HG03439 (cell line): ENCODE measurements at regions not wholly inside any gene's neighbourhood (a gene's known extent, or its start where the extent isn't known, plus 50 kb on each side); places are given as distances from the start of the nearest gene placed in this dataset.

Experiments used
- ATAC-seq: cut with Tn5 transposase; IDR thresholded peaks from one replicate; pipeline ENCODE4 v1.9.1; 2021; ENCODE audit warnings: mild to moderate bottlenecking, moderate library complexity; ENCODE audit not compliant: unreplicated experiment

GRCh38 chr22:47783433-47784366 is 1021.2 kb downstream of the TBC1D22A start:
- no peak for ATAC-seq

GRCh38 chr22:47782328-47783075 is 1020.1 kb downstream of the TBC1D22A start:
- no peak for ATAC-seq

DNA sequence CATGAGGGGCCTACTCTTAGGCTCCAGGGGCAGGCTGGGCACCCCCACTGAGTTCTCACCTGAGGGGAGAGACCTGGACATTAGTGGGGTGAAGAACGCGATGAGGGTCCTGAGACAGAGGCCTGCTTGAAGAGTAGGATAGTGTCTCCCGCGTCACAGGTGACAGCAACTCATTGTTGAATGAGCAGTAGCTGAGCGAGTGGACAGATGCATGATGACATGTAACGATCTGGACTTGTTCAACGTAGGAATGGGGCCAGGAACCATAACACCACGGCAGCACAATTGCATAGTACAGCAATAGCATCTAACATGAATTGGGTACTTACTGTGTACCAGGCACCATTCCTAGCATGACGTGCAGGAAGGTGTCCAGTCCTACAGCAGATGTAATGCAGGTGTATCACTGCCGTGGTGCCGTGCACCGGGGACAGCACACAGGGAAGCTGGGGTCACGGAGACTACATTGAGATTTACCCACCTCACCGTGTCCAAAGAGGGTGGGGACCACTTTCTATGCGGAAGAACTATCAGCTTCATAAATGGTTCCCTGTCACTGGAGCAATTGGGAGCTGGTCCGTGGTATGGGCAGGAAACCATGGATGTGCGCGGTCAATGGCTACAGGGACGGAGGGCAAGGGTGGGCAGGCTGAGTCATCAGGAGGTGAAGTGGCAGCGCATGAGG is 1019.1 kb downstream of the TBC1D22A start:
- ATAC-seq: no peak

- ATAC-seq: no peak
Measured at GRCh38 chr22:47781024-47781423, 1018.6 kb downstream of the TBC1D22A start.

DNA sequence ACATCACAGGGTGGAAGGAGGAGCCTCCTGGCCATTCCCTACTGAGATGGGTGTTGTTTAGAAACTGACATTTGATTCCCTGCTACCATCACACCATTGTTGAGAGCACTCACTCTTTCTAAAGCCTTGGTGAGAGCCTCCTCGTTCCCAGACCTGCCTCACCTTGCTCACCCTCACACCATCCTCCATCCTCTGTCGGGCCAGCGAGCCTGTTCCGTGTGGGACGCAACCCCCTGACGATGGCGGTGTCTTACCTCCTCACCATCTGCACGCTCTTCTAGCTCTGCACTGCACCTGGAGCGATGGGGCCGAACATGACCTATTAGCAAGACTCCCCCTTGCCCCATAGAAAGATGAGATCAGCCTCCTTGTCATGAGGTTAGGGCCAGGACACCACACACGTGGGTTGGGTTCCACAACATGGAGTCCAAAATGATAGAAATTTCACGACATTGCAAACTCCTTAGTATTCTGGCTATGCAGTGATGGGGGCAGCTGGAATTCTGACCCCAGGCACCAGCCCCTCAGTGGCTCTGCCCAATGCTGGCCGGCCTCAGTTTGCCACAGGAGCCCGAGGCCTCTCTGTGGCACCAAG is 1017.9 kb downstream of the TBC1D22A start:
- no peak for ATAC-seq

DNA sequence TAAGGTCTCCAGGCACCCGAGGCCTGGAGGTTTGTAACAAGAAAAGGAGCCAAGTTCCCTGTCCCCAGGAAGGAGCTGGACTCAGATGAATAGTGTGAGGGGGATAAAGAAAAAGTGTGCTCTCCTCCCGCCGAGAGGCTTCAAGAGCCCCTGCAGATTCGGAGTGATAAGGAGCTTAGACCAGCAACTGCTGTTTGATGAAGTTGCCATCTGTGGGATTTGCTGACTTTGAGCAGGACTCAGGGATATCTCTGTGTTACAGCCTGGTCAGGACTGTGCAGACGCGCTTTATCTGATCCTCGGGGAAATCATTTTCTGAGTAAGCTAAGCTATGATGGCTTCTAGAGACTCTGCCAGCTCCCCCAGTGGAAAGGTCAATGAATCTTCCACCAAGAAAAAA is 1017.0 kb downstream of the TBC1D22A start:
- no peak for ATAC-seq

GRCh38 chr22:47778160-47778658 is 1015.8 kb downstream of the TBC1D22A start:
- no peak for ATAC-seq

GRCh38 chr22:47777426-47777825 is 1015.0 kb downstream of the TBC1D22A start:
- no peak for ATAC-seq

- ATAC-seq: no peak
Measured at GRCh38 chr22:47776329-47776728, 1013.9 kb downstream of the TBC1D22A start.

GRCh38 chr22:47775686-47776085 is 1013.2 kb downstream of the TBC1D22A start:
- no peak for ATAC-seq

DNA sequence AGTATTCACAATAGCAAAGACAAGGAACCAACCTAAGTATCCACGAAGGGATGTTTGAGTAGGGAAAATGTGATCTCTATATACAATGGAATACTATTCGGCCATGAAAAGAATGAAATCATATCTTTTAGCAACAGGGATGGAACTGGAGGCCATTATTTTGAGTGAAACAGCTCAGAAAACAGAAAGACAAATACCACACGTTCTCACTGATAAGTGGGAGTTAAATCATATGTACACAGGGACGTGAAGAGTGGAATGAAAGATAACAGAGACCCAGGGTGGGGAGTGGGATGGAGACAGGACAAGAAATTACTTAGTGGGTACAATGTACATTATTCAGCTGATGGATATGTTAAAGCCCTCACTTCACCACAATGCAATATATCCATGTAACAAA is 1012.7 kb downstream of the TBC1D22A start:
- no peak for ATAC-seq

DNA sequence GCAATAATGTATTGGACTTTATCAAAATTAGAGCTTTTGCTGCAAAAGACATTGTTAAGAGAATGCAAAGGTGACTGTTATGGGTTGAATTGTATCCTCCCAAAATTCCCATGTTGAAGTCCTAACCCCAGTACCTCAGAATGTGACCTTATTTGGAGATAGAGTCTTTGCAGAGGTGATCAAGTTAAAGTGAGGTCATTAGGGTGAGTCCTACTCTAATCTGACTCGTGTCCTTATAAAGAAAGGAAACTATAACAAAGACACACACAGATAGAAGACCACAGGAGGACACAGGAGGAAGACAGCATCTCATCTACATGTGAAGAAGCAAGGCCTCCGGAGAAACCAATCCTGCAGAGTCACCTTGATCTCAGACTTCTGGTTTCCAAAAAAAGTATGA is 1011.2 kb downstream of the TBC1D22A start:
- ATAC-seq: no peak

DNA sequence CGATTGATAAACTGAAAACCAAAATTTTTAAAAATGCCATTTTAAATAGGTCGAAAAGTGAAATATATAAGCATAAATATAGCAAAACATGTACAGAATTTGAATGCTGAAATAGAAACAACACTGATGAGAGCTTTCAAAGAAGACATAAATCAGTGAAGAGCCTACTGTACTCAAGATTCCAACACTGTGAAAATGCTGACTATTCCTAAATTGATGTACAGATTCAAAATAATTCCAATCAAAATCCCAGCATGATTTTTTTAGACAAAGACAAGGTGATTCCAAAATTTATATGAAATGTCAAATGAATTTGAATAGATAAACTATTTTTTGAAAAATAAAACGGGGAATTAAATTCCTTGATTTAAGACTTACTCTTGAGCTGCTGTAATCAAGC is 1010.4 kb downstream of the TBC1D22A start:
- no peak for ATAC-seq

- ATAC-seq: no peak
Measured at GRCh38 chr22:47769652-47770051, 1007.2 kb downstream of the TBC1D22A start.

GRCh38 chr22:47768027-47768426 is 1005.6 kb downstream of the TBC1D22A start:
- ATAC-seq: no peak

DNA sequence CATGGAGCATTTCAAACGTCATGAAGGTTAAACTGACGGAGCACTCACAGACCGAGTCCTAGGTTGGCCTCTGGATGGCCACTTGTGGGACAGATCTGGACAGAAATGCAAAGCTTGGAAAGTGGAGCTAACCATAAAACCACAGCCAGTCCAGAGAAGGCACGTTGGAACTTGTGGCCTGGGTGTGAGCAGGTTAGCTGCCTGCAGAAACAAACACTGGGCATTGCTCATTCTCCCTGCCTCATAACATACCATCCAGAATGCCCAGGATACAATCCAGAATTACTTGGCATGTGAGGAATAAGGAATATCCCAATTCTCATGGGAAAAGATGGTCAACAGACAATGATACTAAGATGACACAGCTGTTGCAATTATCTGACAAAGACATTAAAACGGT is 1005.0 kb downstream of the TBC1D22A start:
- ATAC-seq: no peak

DNA sequence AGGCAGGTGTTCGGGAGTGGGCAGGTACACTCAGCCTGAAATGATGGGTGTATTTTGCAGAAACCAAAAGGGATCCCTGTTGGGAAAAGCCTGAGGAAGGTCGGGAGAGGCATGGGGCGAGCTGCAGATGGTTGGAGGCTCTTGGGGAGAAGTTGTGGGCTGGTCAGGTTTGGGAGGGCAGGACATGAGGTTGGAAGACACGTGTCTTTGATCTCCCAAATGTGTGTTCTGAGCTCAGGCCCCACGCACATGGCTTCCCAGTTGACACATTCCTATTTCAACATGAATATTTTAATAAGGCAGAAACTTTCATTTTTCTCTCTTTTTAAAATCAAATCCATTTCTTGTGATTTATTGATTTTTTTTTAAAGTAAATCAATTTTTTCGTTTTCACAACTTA is 1003.3 kb downstream of the TBC1D22A start:
- ATAC-seq: no peak

- ATAC-seq: no peak
Measured at GRCh38 chr22:47762141-47762540, 999.7 kb downstream of the TBC1D22A start.

GRCh38 chr22:47759909-47760308 is 997.5 kb downstream of the TBC1D22A start:
- ATAC-seq: no peak

DNA sequence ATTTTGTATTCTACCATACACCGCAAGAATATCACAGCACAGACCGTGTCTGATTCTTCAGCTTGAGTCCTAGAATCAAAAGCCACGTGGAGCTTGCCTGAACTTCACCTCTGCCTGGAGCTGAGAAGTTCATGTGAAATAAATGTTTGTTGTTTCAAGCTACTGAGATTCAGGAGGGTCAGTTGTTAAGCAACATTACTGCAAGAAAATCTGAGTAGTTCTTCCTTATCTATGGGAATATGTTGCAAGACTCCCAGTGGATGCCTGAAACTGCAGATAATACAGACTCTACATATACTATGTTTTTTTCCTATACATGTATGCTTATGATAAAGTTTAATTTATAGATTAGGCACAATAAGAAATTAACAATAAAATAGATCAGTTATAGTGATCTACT is 995.3 kb downstream of the TBC1D22A start:
- no peak for ATAC-seq

- ATAC-seq: no peak
Measured at GRCh38 chr22:47750086-47750485, 987.6 kb downstream of the TBC1D22A start.
